Endothelial cell (in vitro differentiated cells): ENCODE measurements at regions not wholly inside any gene's neighbourhood (a gene's known extent, or its start where the extent isn't known, plus 50 kb on each side); places are given as distances from the start of the nearest gene placed in this dataset.

ENCODE experiments used
- DNase-seq: peaks from one replicate; pipeline ENCODE4 v3.0.0; 2021; ENCODE audit warnings: low spot score
- H3K27ac Mint-ChIP-seq: one replicate; pipeline ENCODE4 v1.8.0; 2021; ENCODE audit warnings: mixed read lengths, inconsistent platforms; ENCODE audit not compliant: unreplicated experiment
- H3K27me3 Mint-ChIP-seq: one replicate; pipeline ENCODE4 v1.8.0; 2021; ENCODE audit warnings: mild to moderate bottlenecking, moderate library complexity, mixed read lengths, inconsistent platforms; ENCODE audit not compliant: unreplicated experiment
- H3K36me3 Mint-ChIP-seq: one replicate; pipeline ENCODE4 v1.8.0; 2021; ENCODE audit warnings: mild to moderate bottlenecking, low read depth, mixed read lengths, inconsistent platforms; ENCODE audit not compliant: unreplicated experiment
- H3K4me1 Mint-ChIP-seq: one replicate; pipeline ENCODE4 v1.8.0; 2021; ENCODE audit warnings: mild to moderate bottlenecking, mixed read lengths, inconsistent platforms; ENCODE audit not compliant: unreplicated experiment
- H3K4me3 Mint-ChIP-seq: one replicate; pipeline ENCODE4 v1.8.0; 2021; ENCODE audit warnings: mild to moderate bottlenecking, mixed read lengths, inconsistent platforms; ENCODE audit not compliant: unreplicated experiment
- H3K9me3 Mint-ChIP-seq: one replicate; pipeline ENCODE4 v1.8.0; 2021; ENCODE audit warnings: mixed read lengths, inconsistent platforms; ENCODE audit not compliant: unreplicated experiment
- TF ChIP-seq, protein P1 (sequence below): fragments of 200-600 bp; sonication (generic); IDR thresholded peaks from one replicate; pipeline ENCODE4 v1.5.0; 2021; ENCODE audit warnings: antibody characterized with exemption; ENCODE audit not compliant: unreplicated experiment

GRCh38 chr7:50151001-50151400, 58.0 kb upstream of the ZPBP start:
- TF ChIP-seq, protein P1, sequence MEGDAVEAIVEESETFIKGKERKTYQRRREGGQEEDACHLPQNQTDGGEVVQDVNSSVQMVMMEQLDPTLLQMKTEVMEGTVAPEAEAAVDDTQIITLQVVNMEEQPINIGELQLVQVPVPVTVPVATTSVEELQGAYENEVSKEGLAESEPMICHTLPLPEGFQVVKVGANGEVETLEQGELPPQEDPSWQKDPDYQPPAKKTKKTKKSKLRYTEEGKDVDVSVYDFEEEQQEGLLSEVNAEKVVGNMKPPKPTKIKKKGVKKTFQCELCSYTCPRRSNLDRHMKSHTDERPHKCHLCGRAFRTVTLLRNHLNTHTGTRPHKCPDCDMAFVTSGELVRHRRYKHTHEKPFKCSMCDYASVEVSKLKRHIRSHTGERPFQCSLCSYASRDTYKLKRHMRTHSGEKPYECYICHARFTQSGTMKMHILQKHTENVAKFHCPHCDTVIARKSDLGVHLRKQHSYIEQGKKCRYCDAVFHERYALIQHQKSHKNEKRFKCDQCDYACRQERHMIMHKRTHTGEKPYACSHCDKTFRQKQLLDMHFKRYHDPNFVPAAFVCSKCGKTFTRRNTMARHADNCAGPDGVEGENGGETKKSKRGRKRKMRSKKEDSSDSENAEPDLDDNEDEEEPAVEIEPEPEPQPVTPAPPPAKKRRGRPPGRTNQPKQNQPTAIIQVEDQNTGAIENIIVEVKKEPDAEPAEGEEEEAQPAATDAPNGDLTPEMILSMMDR = no peak
- peaks cover 4% of the 10 kb centered on the region for H3K4me1 Mint-ChIP-seq

DNA sequence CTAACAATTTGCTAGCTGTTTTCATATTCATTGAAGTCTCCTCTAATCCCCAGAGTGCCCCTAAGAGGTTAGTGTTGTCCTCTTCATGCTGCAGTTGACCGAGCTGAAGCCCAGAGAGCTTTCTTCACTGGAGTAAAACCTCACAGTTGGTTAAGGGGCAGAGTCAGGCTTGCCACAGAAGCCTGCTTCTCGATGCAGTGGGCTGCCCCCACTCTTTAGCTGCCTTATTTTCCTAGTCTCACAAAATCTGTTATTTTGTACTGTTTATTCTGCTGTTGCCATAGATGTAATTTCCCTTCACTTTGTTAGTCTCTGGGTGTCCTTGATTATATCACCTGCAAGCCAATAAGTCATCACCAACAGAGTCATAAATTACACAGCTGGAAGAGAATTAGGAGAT, 56.3 kb upstream of the ZPBP start:
- no peak for DNase-seq
- H3K36me3 Mint-ChIP-seq = no peaks in the 10 kb centered on the region
- H3K27ac Mint-ChIP-seq = no peak overlapping the region
- H3K4me3 Mint-ChIP-seq = no peak overlapping the region
- H3K4me1 Mint-ChIP-seq = no peaks in the 10 kb centered on the region
- TF ChIP-seq, protein P1 = no peak
- peaks cover 4% of the 10 kb centered on the region for H3K27me3 Mint-ChIP-seq
- no peaks in the 10 kb centered on the region for H3K9me3 Mint-ChIP-seq

More at GRCh38 chr7:50151001-50151400, 58.0 kb upstream of the ZPBP start:
- H3K9me3 Mint-ChIP-seq = no peaks in the 10 kb centered on the region
- no peak for DNase-seq
- H3K27me3 Mint-ChIP-seq = peaks cover 4% of the 10 kb centered on the region
- no peak overlapping the region for H3K4me3 Mint-ChIP-seq
- no peak overlapping the region for H3K27ac Mint-ChIP-seq
- H3K36me3 Mint-ChIP-seq = no peaks in the 10 kb centered on the region

DNA sequence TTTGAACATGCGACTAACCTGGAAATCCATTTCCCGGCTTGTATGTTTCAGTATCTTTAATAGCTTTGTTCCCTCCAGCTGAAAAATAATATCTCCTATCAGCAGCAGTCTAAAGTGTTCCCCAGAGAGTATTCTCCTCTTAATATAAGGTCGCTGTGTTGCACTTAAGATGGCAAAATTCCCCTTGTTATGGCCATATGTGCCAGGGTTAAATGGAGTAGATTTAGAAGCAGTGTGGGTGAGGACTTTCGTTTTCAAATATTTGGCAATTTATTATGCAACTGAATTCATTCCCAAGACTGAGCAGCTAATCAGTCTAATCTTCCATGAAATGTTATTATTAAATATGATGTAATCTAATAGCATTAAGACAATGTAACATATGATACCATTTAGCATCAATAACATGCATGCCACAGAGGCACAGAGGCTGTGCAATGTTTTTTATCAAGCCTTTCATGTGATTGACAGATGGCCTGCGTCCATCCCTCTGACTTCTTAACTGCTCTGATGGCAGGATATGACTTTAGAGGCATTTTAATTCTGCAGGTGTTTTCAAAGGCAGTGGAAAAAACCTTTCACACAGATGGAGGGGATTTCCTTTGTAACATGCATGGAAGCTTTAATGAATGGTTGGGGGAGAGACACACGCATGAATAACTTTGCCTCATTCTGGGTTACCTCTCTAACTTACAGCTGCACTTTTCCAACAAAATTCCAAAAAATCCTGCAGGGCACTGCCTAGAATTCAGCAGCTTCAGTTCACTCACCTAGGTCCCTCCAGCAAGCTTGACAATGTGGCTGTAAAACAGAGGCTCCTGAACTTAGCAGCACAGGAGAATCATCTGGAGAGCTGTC, 55.1 kb upstream of the ZPBP start:
- TF ChIP-seq, protein P1 = no peak

DNA sequence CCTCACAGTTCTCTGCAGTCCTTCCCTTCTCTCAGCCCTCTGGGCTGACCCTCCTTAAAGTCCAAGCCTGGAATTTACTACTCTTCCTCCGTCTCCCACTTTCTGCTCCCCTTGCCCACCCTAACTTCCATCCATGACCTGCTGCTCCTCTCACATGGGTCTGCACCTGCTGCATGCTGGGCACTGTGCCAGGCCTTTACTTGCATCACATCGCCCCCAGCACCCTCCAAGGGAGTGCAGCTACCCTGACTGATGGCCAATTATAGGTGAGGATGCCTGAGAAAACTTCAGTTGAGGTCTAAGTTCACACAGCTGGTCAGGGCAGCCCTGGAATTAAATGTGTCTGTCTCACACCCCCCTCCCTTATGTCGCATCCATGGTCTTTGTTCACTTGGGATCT, 53.6 kb upstream of the ZPBP start:
- no peaks in the 10 kb centered on the region for H3K4me1 Mint-ChIP-seq
- no peaks in the 10 kb centered on the region for H3K9me3 Mint-ChIP-seq
- no peaks in the 10 kb centered on the region for H3K36me3 Mint-ChIP-seq
- TF ChIP-seq, protein P1 = no peak
- peaks cover 4% of the 10 kb centered on the region for H3K27me3 Mint-ChIP-seq
- DNase-seq = no peak
- no peak overlapping the region for H3K27ac Mint-ChIP-seq
- no peak overlapping the region for H3K4me3 Mint-ChIP-seq

More for the DNA sequence above, 55.1 kb upstream of the ZPBP start:
- H3K4me3 Mint-ChIP-seq = no peak overlapping the region
- no peak for DNase-seq
- peaks cover 4% of the 10 kb centered on the region for H3K27me3 Mint-ChIP-seq
- H3K27ac Mint-ChIP-seq = no peak overlapping the region
- no peaks in the 10 kb centered on the region for H3K36me3 Mint-ChIP-seq
- H3K9me3 Mint-ChIP-seq = no peaks in the 10 kb centered on the region
- H3K4me1 Mint-ChIP-seq = no peaks in the 10 kb centered on the region

DNA sequence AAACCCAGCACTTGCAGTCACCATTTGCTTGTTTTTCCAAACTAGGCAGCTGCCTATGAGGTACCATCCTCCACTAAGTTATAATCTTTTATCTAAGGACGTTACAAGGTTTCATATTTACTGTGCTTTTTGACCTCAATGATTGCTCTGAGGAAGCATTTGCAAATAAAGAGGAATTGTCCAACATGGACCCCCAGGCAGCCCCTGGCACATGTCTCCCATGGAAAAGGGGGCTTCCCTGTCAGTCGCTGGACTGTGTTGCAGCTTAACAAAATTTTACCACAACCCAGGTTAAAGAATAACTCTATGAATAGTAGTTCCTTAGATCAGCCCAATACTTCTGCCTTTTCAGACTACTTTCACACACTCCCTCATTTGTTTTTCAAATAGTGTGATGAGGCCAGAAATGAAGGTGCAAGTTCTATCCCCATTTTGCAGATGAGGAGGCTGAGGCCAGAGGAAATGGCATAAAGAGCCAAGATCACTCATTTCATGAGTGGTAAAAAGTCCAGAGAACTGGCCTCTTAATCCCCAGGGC, 52.8 kb upstream of the ZPBP start:
- Mint-ChIP-seq H3K4me1 (no peaks in the 10 kb centered on the region), H3K36me3 (no peaks in the 10 kb centered on the region), H3K9me3 (no peaks in the 10 kb centered on the region), H3K4me3 (no peak overlapping the region), H3K27me3 (peaks cover 2% of the 10 kb centered on the region), H3K27ac (no peak overlapping the region)
- TF ChIP-seq, protein P1 = no peak
- no peak for DNase-seq
